GM19438 (cell line): ENCODE measurements at regions not wholly inside any gene's neighbourhood (a gene's known extent, or its start where the extent isn't known, plus 50 kb on each side); places are given as distances from the start of the nearest gene placed in this dataset.
"Not testable (repeated sequence)": the region's sequence is repeated elsewhere in the genome, so short reads cannot be mapped to it uniquely, and the experiment has no call there.

Experiments
- ATAC-seq: cut with Tn5 transposase; IDR thresholded peaks from one replicate; pipeline ENCODE4 v1.9.1; 2021; ENCODE audit warnings: low read depth; ENCODE audit not compliant: unreplicated experiment

- no peak for ATAC-seq
These were observed 182.4 kb downstream of the COX18 start for GRCh38 chr4:72887152-72887551.

GRCh38 chr4:72886602-72887001 lies 182.9 kb downstream of the COX18 start:
- ATAC-seq, result no peak

- ATAC-seq, result not testable (repeated sequence)
These were observed 185.3 kb downstream of the COX18 start for GRCh38 chr4:72884225-72884624.

GRCh38 chr4:72876946-72877345 lies 192.6 kb downstream of the COX18 start:
- no peak for ATAC-seq

- no peak for ATAC-seq
These were observed 194.0 kb downstream of the COX18 start for GRCh38 chr4:72875545-72875944.

GRCh38 chr4:72875138-72875537 lies 194.4 kb downstream of the COX18 start:
- no peak for ATAC-seq

- no peak for ATAC-seq
These were observed 204.6 kb downstream of the COX18 start for GRCh38 chr4:72864898-72865297.

GRCh38 chr4:72864277-72864676 lies 205.2 kb downstream of the COX18 start:
- not testable (repeated sequence) for ATAC-seq

GRCh38 chr4:72860766-72861165 lies 208.8 kb downstream of the COX18 start:
- ATAC-seq, result no peak

- ATAC-seq, result no peak
These were observed 211.2 kb downstream of the COX18 start for GRCh38 chr4:72858328-72858727.

- no peak for ATAC-seq
These were observed 211.7 kb downstream of the COX18 start for GRCh38 chr4:72857787-72858186.

GRCh38 chr4:72857216-72857615 lies 212.3 kb downstream of the COX18 start:
- no peak for ATAC-seq

- no peak for ATAC-seq
These were observed 223.0 kb downstream of the COX18 start for GRCh38 chr4:72846280-72847111.

- ATAC-seq, result no peak
These were observed 226.1 kb downstream of the COX18 start for GRCh38 chr4:72843466-72843865.

- no peak for ATAC-seq
These were observed 227.2 kb downstream of the COX18 start for GRCh38 chr4:72842323-72842722.

GRCh38 chr4:72840166-72840565 lies 229.3 kb downstream of the COX18 start:
- not testable (repeated sequence) for ATAC-seq

- ATAC-seq, result no peak
These were observed 240.7 kb downstream of the COX18 start for GRCh38 chr4:72828864-72829263.

GRCh38 chr4:72827968-72828367 lies 241.5 kb downstream of the COX18 start:
- no peak for ATAC-seq

- ATAC-seq, result no peak
These were observed 249.4 kb downstream of the COX18 start for GRCh38 chr4:72820107-72820506.

- ATAC-seq, result no peak
These were observed 248.0 kb upstream of the ADAMTS3 start for GRCh38 chr4:72817012-72817411.

GRCh38 chr4:72814241-72814640 lies 245.2 kb upstream of the ADAMTS3 start:
- ATAC-seq, result no peak

- ATAC-seq, result no peak
These were observed 240.2 kb upstream of the ADAMTS3 start for GRCh38 chr4:72809208-72809607.

GRCh38 chr4:72805284-72805683 lies 236.3 kb upstream of the ADAMTS3 start:
- ATAC-seq, result no peak
